ENCODE measurements at regions not wholly inside any gene's neighbourhood (a gene's known extent, or its start where the extent isn't known, plus 50 kb on each side); places are given as distances from the start of the nearest gene placed in this dataset.

- no peak overlapping the region for H3K4me3 ChIP-seq (ENCODE audit: low read depth, low read length)
- DNase-seq (ENCODE audit: low read depth): no peak
- TF ChIP-seq CTCF (IDR thresholded peaks at IDR 0.05; ENCODE audit: insufficient read depth, low read depth, low read length): no peak
These were observed 156.6 kb upstream of the SLC24A5 start for GRCh38 chr15:47964229-47964628.

DNA sequence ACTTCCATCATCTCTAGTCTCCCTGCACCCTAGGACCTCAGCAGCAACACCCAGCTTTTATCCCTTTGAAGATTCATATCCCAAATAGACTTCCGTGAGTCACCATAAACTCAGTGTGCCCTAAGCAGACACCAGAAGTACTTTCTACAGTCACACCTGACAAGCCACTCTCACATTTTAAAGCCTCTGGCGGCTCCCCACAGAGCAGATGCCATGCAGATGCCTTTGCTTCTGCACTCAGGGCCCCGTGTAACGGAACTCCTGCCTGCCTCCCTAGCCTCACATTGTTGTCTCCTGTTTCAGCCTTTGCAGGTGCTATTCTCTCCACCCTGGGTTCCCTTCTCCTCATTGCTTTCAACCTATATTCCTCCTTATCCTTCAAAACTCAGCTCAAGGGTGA is 155.5 kb upstream of the SLC24A5 start:
- no peak overlapping the region for H3K4me3 ChIP-seq (ENCODE audit: low read depth, low read length)
- TF ChIP-seq CTCF (IDR thresholded peaks at IDR 0.05; ENCODE audit: insufficient read depth, low read depth, low read length): no peak
- DNase-seq (ENCODE audit: low read depth): no peak

DNA sequence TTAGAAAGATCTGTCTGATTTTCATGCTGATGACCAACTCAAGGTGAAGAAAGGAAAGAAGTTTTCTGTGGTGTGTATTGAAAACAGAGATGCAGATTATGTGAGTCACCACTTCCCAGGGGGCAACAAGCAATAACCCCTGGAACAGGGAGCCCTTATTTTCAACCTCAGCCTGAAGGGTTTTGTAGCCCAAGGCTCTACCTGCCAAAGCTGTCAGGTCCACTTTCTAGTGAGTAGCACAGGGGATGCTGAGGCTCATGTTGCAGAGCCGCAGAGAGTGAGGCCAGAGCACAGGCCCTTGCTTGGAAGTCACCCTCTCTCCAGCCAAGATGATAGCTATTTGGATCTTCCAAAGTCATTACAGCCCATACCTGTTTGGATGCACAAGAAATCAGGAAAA is 152.2 kb upstream of the SLC24A5 start:
- no peak overlapping the region for H3K4me3 ChIP-seq (ENCODE audit: low read depth, low read length)
- TF ChIP-seq CTCF (IDR thresholded peaks at IDR 0.05; ENCODE audit: insufficient read depth, low read depth, low read length): no peak
- DNase-seq (ENCODE audit: low read depth): no peak

DNA sequence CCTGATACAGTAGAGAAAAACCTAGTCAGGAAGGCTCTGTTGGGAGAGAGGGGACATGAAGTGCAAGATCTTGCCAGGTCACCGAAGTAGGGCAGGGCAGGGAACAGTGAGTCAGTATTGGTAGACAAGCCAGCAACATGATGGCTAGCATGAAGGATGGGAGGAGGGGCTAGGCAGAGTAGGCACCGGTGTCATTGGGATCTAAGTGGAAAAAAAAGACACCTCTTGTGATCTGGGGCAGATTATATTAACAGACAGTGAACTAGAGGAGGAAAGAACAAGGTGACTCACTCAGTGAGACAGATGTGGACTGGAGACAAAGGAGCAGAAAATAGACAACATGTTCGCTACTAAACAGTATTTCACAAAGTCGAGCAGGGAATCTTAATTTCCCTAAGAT is 149.2 kb upstream of the SLC24A5 start:
- H3K4me3 ChIP-seq (ENCODE audit: low read depth, low read length): no peak overlapping the region
- TF ChIP-seq CTCF (IDR thresholded peaks at IDR 0.05; ENCODE audit: insufficient read depth, low read depth, low read length): no peak
- DNase-seq (ENCODE audit: low read depth): no peak

DNA sequence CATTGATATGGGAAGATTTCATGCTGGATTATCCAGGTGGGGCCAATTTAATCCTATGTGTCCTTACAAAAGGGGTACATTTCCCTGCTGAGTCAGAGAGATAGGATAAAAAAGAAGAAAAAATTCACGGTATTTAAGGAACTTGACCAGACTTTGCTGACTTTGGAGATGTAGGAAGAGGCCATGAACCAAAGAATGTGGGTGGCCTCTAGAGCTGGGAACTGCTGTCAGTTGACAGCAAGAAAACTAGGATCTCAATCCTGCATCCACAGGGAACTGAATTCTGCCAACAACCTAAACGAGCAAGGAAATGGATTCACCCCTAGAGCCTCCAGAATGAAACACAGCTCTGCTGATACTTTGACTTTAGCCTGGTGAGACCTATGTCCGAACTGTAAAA is 148.1 kb upstream of the SLC24A5 start:
- no peak for DNase-seq (ENCODE audit: low read depth)
- H3K4me3 ChIP-seq (ENCODE audit: low read depth, low read length): no peak overlapping the region
- TF ChIP-seq CTCF (IDR thresholded peaks at IDR 0.05; ENCODE audit: insufficient read depth, low read depth, low read length): no peak

DNA sequence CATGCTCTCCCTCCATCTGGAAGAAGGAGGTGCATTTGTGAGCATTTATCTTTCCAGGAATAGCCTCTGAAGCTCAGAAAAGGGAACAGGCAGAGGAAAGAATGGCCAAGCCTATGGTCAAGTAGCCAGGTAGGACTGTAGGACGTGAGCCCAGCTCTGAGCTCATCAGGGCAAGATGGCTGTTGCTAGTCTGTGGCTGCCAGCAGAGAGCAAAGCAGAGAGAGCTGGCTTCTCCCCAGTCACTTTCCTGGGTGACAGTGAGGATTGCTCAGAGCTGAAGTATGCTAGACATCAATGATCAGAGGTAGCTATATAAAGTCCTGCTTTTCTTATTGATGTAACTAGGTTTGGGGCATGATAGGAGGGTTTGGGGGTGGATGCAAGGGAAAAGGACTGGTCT is 146.1 kb upstream of the SLC24A5 start:
- no peak for DNase-seq (ENCODE audit: low read depth)
- no peak for TF ChIP-seq CTCF (IDR thresholded peaks at IDR 0.05; ENCODE audit: insufficient read depth, low read depth, low read length)
- no peak overlapping the region for H3K4me3 ChIP-seq (ENCODE audit: low read depth, low read length)

- no peak for DNase-seq (ENCODE audit: low read depth)
- H3K4me3 ChIP-seq (ENCODE audit: low read depth, low read length): no peak overlapping the region
- TF ChIP-seq CTCF (IDR thresholded peaks at IDR 0.05; ENCODE audit: insufficient read depth, low read depth, low read length): no peak
These were observed 145.4 kb upstream of the SLC24A5 start for GRCh38 chr15:47975427-47975826.

Data from fibroblast of villous mesenchyme (primary cell).